CD4-positive, alpha-beta T cell (primary cell): ENCODE measurements at regions not wholly inside any gene's neighbourhood (a gene's known extent, or its start where the extent isn't known, plus 50 kb on each side); places are given as distances from the start of the nearest gene placed in this dataset.
A peak's percentile ranks its signal among the peaks of the same experiment; 100 is the strongest.

Source experiments
- ATAC-seq: fragments of 200-7000 bp; cut with Tn5 transposase; one replicate; pipeline ENCODE4 v1.10.0; 2022; ENCODE audit warnings: mild to moderate bottlenecking; ENCODE audit not compliant: poor library complexity
- CTCF ChIA-PET: fragments of 350-600 bp; sonication (Branson Sonifier 250); formaldehyde crosslinking; loops from one replicate; lab custom pipeline; 2021; ENCODE audit warnings: antibody characterized with exemption, inconsistent platforms; lab: Charles Lee
- POLR2A ChIA-PET: fragments of 350-600 bp; sonication (Branson Sonifier 250); formaldehyde crosslinking; loops from one replicate; lab custom pipeline; 2021; ENCODE audit warnings: antibody characterized with exemption, inconsistent platforms; lab: Charles Lee
- DNase-seq, 14 experiments: peaks; one replicate each; pipeline ENCODE4 v3.0.0-alpha.2; 2013 to 2020; ENCODE audit warnings: mixed read lengths in 2 of 14
- H3K27ac ChIP-seq, 2 donors: one replicate each; pipeline versions ENCODE4 v1.5.1 to v1.7.0; 2013; ENCODE audit warnings: low read length in 2 of 2, low read depth in 1 of 2, mild to moderate bottlenecking in 1 of 2
- H3K27me3 ChIP-seq, 2 experiments: 1 replicate in 1 of 2; 2 replicates in 1 of 2; pipeline versions ENCODE4 v1.6.1 to v1.7.0; 2013; ENCODE audit warnings: low read length in 2 of 2, control low read depth in 1 of 2, mild to moderate bottlenecking in 1 of 2, moderate library complexity in 1 of 2; ENCODE audit not compliant: insufficient read depth in 2 of 2, control insufficient read depth in 1 of 2
- H3K36me3 ChIP-seq: one replicate; pipeline ENCODE4 v1.6.1; 2013; ENCODE audit warnings: low read length, control low read depth; ENCODE audit not compliant: insufficient read depth
- H3K4me1 ChIP-seq: one replicate; pipeline ENCODE4 v1.6.1; 2013; ENCODE audit warnings: low read length, control low read depth; ENCODE audit not compliant: insufficient read depth
- H3K4me3 ChIP-seq: one replicate; pipeline ENCODE4 v1.5.1; 2013; ENCODE audit warnings: mild to moderate bottlenecking, low read length, moderate library complexity
- H3K9me3 ChIP-seq, 2 experiments: 1 replicate in 1 of 2; 2 replicates in 1 of 2; pipeline versions ENCODE4 v1.6.1 to v1.7.0; 2013; ENCODE audit warnings: low read length in 2 of 2, mild to moderate bottlenecking in 2 of 2, control low read depth in 1 of 2, moderate library complexity in 1 of 2; ENCODE audit not compliant: control insufficient read depth in 1 of 2, insufficient read depth in 1 of 2
- H3K27ac Mint-ChIP-seq: one replicate; pipeline ENCODE4 v1.8.0; 2020; ENCODE audit warnings: mixed read lengths
- H3K27me3 Mint-ChIP-seq: one replicate; pipeline ENCODE4 v1.8.0; 2021; ENCODE audit warnings: mixed read lengths
- H3K36me3 Mint-ChIP-seq: one replicate; pipeline ENCODE4 v1.8.0; 2021; ENCODE audit warnings: low read depth, mixed read lengths
- H3K4me1 Mint-ChIP-seq: one replicate; pipeline ENCODE4 v1.8.0; 2021; ENCODE audit warnings: low read depth, mixed read lengths
- H3K4me3 Mint-ChIP-seq: one replicate; pipeline ENCODE4 v1.8.0; 2020; ENCODE audit warnings: mild to moderate bottlenecking, mixed read lengths
- H3K9me3 Mint-ChIP-seq: one replicate; pipeline ENCODE4 v1.8.0; 2020; ENCODE audit warnings: mixed read lengths
- intact Hi-C, 2 experiments: fragments of 100-400 bp; cut with DNase I in 1 of 2; cut with micrococcal nuclease in 1 of 2; formaldehyde crosslinking; loops; one replicate each; pipeline versions ENCODE4 v1.15.1 to v1.9.0; 2023 to 2025; cut with DNase I, micrococcal nuclease
- TF ChIP-seq, protein P1 (sequence below): fragments of 200-600 bp; IDR thresholded peaks from one replicate; pipeline ENCODE4 v1.8.0; 2022; ENCODE audit warnings: antibody characterized with exemption, mild to moderate bottlenecking

DNA sequence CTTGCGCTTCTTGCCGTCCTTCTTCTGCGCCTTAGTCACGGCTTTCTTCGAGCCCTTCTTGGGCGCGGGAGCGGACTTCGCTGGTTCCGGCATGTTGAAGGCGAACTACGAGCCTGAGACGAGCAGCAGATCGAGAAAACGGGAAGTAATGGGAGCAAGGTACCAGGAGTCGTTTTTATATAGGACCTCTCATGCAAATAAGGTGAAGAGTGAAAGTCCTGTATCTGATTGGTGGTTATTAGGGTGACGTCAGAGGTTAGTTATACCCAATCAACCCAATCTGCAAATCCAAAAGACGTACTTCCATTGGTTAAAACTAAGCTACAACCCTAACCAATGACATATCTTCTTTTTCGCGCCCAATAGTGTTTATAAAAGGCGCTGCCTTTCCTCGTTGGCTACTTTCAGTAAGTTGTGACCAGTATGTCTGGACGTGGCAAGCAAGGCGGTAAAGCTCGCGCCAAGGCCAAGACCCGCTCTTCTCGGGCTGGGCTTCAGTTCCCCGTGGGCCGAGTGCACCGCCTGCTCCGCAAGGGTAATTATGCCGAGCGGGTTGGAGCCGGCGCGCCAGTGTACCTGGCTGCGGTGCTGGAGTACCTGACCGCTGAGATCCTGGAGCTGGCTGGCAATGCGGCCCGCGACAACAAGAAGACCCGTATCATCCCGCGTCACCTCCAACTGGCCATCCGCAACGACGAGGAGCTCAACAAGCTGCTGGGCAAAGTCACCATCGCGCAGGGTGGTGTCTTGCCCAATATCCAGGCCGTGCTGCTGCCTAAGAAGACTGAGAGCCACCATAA, 100.6 kb upstream of the PRSS16 start:
- H3K27ac Mint-ChIP-seq, result no peak overlapping the region
- no peaks in the 10 kb centered on the region for H3K36me3 Mint-ChIP-seq
- CTCF ChIA-PET, result interaction anchor here (0.7 to 1.8 kb wide), 9 partner anchors 10 to 663 kb away, joined by 3 to 14 read pairs (median 4); a partner anchor contains a TSS
- DNase-seq, result peak; percentile 61 to 99 (median 72)
- TF ChIP-seq, protein P1, sequence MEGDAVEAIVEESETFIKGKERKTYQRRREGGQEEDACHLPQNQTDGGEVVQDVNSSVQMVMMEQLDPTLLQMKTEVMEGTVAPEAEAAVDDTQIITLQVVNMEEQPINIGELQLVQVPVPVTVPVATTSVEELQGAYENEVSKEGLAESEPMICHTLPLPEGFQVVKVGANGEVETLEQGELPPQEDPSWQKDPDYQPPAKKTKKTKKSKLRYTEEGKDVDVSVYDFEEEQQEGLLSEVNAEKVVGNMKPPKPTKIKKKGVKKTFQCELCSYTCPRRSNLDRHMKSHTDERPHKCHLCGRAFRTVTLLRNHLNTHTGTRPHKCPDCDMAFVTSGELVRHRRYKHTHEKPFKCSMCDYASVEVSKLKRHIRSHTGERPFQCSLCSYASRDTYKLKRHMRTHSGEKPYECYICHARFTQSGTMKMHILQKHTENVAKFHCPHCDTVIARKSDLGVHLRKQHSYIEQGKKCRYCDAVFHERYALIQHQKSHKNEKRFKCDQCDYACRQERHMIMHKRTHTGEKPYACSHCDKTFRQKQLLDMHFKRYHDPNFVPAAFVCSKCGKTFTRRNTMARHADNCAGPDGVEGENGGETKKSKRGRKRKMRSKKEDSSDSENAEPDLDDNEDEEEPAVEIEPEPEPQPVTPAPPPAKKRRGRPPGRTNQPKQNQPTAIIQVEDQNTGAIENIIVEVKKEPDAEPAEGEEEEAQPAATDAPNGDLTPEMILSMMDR, result no peak
- Histone ChIP-seq H3K27ac (peak overlapping the region; percentile 84 to 97), H3K9me3 (no peaks in the 10 kb centered on the region), H3K27me3 (no peaks in the 10 kb centered on the region), H3K36me3 (no peaks in the 10 kb centered on the region), H3K4me1 (peaks cover 17% of the 10 kb centered on the region), H3K4me3 (peak overlapping the region; percentile 69)
- no peak overlapping the region for H3K4me3 Mint-ChIP-seq
- ATAC-seq, result peak; percentile 86
- POLR2A ChIA-PET, result interaction anchor here (0.6 to 10.2 kb wide), 61 partner anchors 8 to 1771 kb away, joined by 3 to 534 read pairs (median 14); partner anchors contain the start of genes HMGN4, ZKSCAN3, ZNF184 and ZNF391
- H3K9me3 Mint-ChIP-seq, result no peaks in the 10 kb centered on the region
- H3K27me3 Mint-ChIP-seq, result no peaks in the 10 kb centered on the region
- H3K4me1 Mint-ChIP-seq, result peaks cover 11% of the 10 kb centered on the region
- intact Hi-C loops, result loop anchor here in 1 of 2 experiments (1.0 to 5.0 kb wide), 6 partner anchors 11 to 1025 kb away; a partner anchor contains a TSS

DNA sequence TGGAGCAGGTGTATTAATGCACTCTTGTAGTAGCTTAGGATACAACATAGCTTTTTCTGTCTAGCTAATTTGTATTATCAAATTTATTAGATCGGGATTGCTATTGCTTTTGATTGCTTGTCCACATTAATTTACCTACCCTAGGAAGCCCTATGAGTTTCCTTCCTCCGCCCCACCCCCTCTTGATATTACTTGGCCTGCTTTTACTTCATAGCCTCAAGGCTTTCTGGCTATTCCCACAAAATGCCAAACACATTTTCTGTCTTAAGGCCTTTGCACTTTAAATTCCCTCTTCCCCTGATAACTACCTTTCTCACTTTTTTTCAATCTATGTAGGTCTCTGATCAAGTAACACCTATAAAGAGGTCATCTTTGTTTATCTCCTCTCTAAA, 99.1 kb upstream of the PRSS16 start:
- Histone ChIP-seq H3K27me3 (no peaks in the 10 kb centered on the region), H3K27ac (no peak overlapping the region), H3K4me3 (no peak overlapping the region), H3K4me1 (peaks cover 17% of the 10 kb centered on the region), H3K9me3 (no peaks in the 10 kb centered on the region), H3K36me3 (no peaks in the 10 kb centered on the region)
- ATAC-seq (no peak), DNase-seq (no peak)
- TF ChIP-seq, protein P1, result no peak
- H3K4me3 Mint-ChIP-seq, result peak overlapping the region; percentile 47
- no peaks in the 10 kb centered on the region for H3K36me3 Mint-ChIP-seq
- intact Hi-C loops, result loop anchor here in 1 of 2 experiments (5.0 kb wide), 3 partner anchors 861 to 1026 kb away; a partner anchor contains a TSS
- ChIA-PET CTCF (interaction anchor here (1.1 kb wide), 1 partner anchor 14 kb away, joined by 4 read pairs; no protein-coding TSS in a partner anchor), POLR2A (interaction anchor here (2.4 to 10.2 kb wide), 10 partner anchors 7 to 1128 kb away, joined by 15 to 534 read pairs (median 84); a partner anchor contains a TSS)
- no peaks in the 10 kb centered on the region for H3K27me3 Mint-ChIP-seq
- no peak overlapping the region for H3K27ac Mint-ChIP-seq
- H3K4me1 Mint-ChIP-seq, result peaks cover 8% of the 10 kb centered on the region
- H3K9me3 Mint-ChIP-seq, result no peaks in the 10 kb centered on the region

DNA sequence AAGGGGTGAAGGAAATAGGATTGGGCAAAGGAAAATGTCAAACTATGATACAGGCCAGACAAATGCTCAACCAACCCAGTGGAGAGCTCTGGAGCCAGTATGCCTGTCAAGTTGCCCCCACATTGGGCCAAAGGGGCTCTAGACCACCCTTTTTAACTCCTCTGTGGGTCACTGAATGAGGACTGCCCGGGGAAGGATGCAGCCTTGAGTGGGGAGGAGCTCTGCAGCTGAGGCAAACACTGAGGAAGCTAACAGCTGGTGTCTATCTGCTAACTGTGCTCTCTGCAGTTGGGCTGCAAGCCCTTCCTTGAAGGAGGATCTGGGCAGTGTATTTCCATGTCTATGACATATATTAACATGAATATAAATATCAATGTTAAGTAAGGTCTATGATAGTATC, 98.4 kb upstream of the PRSS16 start:
- TF ChIP-seq, protein P1, result no peak
- Mint-ChIP-seq H3K4me3 (no peak overlapping the region), H3K9me3 (no peaks in the 10 kb centered on the region), H3K4me1 (peaks cover 7% of the 10 kb centered on the region), H3K27me3 (no peaks in the 10 kb centered on the region), H3K27ac (no peak overlapping the region), H3K36me3 (no peaks in the 10 kb centered on the region)
- Histone ChIP-seq H3K4me3 (no peak overlapping the region), H3K9me3 (no peaks in the 10 kb centered on the region), H3K27me3 (no peaks in the 10 kb centered on the region), H3K27ac (no peak overlapping the region), H3K36me3 (no peaks in the 10 kb centered on the region), H3K4me1 (peaks cover 15% of the 10 kb centered on the region)
- CTCF ChIA-PET, result interaction anchor here (1.0 kb wide), 1 partner anchor 28 kb away, joined by 3 read pairs; no protein-coding TSS in a partner anchor
- POLR2A ChIA-PET, result interaction anchor here (0.6 to 10.2 kb wide), 5 partner anchors 16 to 991 kb away, joined by 3 to 534 read pairs (median 5); a partner anchor contains a TSS
- intact Hi-C loops, result loop anchor here in 1 of 2 experiments (5.0 kb wide), 3 partner anchors 862 to 1027 kb away; a partner anchor contains a TSS
- DNase-seq (no peak), ATAC-seq (no peak)
